Right lobe of liver (tissue), 4 donors: ENCODE measurements at regions not wholly inside any gene's neighbourhood (a gene's known extent, or its start where the extent isn't known, plus 50 kb on each side); places are given as distances from the start of the nearest gene placed in this dataset.

Experiments
- POLR2A ChIP-seq: fragments of 450-650 bp; IDR thresholded peaks from one replicate; pipeline ENCODE4 v1.6.1; 2017; ENCODE audit warnings: antibody characterized with exemption, mild to moderate bottlenecking
- TF ChIP-seq, protein P1 (sequence below), 4 donors: fragments of 200-600 bp in 3 of 4; fragments of 450-650 bp in 1 of 4; IDR thresholded peaks; one replicate each; pipeline versions ENCODE4 v1.5.1 to v1.8.0; 2016 to 2022; ENCODE audit warnings: antibody characterized with exemption in 4 of 4, mild to moderate bottlenecking in 2 of 4
- donor health status: DM: no; HTN: no; CAD: no.
- donor health status: DM: no; HTN: no; CAD: no.
- donor health status: DM: no; HTN: yes; CAD: no.

DNA sequence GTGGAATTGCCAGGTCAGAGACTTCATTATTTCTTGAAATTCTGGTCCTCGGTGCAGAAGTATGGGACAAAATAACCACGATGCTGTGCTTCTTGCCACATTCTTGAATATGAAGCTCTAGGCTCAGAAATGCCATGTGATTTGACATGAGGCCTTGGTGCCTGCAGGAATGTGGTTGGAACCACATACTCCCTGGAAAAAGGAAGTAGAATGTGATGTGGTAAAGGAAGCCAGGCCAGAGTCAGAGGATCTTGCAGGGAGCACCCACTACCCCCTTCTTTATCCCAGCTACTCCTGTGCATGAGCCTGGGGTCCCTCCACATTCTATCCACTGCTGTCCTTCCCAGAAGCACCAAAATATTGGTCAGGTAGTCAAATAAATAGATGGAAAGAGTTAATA lies 80.9 kb downstream of the FOXD1 start:
- TF ChIP-seq, protein P1, sequence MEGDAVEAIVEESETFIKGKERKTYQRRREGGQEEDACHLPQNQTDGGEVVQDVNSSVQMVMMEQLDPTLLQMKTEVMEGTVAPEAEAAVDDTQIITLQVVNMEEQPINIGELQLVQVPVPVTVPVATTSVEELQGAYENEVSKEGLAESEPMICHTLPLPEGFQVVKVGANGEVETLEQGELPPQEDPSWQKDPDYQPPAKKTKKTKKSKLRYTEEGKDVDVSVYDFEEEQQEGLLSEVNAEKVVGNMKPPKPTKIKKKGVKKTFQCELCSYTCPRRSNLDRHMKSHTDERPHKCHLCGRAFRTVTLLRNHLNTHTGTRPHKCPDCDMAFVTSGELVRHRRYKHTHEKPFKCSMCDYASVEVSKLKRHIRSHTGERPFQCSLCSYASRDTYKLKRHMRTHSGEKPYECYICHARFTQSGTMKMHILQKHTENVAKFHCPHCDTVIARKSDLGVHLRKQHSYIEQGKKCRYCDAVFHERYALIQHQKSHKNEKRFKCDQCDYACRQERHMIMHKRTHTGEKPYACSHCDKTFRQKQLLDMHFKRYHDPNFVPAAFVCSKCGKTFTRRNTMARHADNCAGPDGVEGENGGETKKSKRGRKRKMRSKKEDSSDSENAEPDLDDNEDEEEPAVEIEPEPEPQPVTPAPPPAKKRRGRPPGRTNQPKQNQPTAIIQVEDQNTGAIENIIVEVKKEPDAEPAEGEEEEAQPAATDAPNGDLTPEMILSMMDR (IDR thresholded peaks at IDR 0.05) = no peak
- no peak for TF ChIP-seq POLR2A
